C4-2B (cell line): ENCODE measurements at regions not wholly inside any gene's neighbourhood (a gene's known extent, or its start where the extent isn't known, plus 50 kb on each side); places are given as distances from the start of the nearest gene placed in this dataset.

Experiments used
- H3K27ac ChIP-seq: fragments of 450-650 bp; 2 replicates; pipeline ENCODE4 v1.5.1; 2017
- ZFX ChIP-seq: fragments of 450-650 bp; IDR thresholded peaks from 2 replicates; pipeline ENCODE4 v1.6.1; 2017
- TF ChIP-seq, protein P1 (sequence below): fragments of 450-650 bp; conservative IDR thresholded peaks from 2 replicates; pipeline ENCODE4 v1.5.1; 2017; ENCODE audit warnings: mild to moderate bottlenecking

DNA sequence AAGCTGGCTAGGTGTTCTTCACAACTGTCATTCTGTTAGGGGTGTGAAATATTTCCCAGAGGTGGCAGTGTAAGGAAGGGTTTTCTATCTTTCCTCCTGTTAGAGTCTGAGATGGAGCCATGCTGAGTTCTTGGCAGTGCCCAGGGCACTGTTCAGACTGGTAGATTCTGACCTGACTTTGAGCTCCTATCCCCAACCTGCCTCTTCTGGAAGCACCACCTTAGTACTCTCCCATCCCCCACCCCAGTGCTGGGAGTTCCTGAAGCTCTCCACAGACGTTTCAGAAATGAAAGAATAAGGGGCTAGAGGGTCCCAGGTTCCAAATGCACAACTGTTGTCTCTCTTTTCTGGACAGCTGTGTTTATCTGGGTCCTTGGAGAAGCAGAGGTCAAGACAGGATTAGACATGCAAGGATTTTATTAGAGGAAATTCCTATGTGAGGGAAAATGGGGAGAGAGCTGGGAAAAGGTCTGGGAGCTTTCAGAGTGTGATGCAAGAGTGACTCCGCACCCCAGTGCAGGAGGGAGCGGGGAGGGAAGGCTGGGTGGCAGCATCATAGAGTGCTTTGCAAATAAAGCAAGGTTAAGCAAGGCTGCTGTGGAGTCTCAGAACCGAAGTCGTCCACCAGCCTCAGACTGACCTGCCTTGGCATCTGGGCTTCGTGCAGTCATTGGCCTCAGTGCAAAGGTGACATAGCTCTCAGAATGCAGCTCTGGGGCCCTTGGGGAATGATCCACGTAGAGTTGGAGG lies 75.5 kb downstream of the SLC4A3 start:
- no peak overlapping the region for H3K27ac ChIP-seq
- TF ChIP-seq, protein P1, sequence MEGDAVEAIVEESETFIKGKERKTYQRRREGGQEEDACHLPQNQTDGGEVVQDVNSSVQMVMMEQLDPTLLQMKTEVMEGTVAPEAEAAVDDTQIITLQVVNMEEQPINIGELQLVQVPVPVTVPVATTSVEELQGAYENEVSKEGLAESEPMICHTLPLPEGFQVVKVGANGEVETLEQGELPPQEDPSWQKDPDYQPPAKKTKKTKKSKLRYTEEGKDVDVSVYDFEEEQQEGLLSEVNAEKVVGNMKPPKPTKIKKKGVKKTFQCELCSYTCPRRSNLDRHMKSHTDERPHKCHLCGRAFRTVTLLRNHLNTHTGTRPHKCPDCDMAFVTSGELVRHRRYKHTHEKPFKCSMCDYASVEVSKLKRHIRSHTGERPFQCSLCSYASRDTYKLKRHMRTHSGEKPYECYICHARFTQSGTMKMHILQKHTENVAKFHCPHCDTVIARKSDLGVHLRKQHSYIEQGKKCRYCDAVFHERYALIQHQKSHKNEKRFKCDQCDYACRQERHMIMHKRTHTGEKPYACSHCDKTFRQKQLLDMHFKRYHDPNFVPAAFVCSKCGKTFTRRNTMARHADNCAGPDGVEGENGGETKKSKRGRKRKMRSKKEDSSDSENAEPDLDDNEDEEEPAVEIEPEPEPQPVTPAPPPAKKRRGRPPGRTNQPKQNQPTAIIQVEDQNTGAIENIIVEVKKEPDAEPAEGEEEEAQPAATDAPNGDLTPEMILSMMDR, result no peak
- no peak for TF ChIP-seq ZFX

DNA sequence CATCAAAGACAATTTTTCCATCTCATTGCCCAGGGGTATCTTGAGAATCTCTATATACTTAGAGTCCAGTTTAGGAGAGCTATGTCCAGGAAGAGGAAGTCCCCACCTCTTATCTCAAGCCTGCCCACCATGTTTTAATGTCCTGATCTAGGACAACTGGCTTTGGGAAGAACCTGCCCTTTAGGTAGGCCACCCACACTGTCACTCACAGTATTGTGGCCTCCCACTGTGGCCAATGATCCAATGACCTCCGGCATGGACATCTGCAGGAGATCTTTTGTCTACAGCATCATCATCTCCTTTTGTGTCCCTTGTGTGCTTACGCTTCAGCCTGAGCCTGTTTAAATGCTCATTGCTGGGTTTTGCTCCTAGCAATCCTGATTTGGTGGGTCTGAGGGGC lies 77.4 kb downstream of the SLC4A3 start:
- TF ChIP-seq, protein P1, result no peak
- no peak for TF ChIP-seq ZFX
- no peak overlapping the region for H3K27ac ChIP-seq

DNA sequence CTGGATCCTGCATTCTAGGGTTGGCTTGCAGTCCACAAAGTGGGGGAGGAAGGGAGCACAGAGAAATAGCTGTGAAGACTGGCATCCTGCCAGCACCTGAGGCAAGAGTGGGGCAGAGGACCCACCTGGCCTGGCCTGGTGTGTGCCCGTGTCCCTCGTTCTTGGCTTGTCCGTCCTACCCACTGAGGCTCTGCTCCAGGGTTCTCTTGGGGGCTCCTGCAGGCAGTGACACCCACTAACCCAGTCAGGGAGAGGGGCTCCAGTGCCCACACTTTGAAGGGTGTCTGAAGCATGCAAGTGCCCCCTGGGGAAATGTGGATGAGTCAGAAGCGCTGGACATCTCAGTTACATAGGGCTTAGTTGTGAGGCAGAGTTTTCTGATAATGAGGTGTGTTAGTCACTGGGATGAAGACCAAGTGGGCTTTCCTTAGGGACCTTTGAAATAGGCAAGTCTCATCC lies 79.4 kb downstream of the SLC4A3 start:
- H3K27ac ChIP-seq, result no peak overlapping the region
- TF ChIP-seq, protein P1, result no peak
- TF ChIP-seq ZFX, result no peak

DNA sequence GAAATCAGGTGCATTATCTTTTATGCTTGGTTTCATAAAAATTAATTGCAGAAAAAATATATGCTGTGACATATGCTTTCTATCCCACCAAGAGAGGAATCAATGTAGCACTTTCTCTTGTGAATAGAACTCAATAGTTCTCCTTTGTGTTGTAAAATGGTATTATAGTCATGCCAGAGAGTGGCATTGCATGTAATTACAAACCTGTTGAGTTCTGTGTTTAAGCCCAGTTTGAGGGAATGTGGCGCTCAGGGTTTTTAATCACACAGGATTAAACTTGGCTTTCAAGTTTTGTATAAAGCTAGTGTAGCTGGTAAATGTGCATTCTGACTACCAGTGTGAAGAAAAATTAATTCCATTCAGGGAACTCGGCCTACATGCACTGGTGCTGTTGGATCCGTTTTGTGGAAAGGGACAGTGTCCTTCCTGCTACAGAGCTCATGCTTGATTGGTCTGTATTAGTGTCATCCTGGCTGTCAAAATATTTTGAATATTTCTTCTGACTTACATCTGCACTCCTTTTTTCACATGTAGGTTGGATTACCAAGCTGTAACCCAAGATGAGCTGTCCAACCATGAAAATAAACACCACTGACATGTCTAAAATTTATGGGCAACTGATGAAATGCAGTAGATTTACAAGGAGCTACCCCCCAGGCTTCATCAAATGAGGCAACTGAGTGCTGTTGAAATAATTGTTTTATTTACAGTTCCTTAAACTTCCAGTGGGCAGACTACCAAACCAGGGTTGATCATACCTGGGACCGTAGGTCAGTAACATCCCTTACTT lies 80.3 kb downstream of the SLC4A3 start:
- TF ChIP-seq, protein P1, result no peak
- no peak for TF ChIP-seq ZFX
- no peak overlapping the region for H3K27ac ChIP-seq

DNA sequence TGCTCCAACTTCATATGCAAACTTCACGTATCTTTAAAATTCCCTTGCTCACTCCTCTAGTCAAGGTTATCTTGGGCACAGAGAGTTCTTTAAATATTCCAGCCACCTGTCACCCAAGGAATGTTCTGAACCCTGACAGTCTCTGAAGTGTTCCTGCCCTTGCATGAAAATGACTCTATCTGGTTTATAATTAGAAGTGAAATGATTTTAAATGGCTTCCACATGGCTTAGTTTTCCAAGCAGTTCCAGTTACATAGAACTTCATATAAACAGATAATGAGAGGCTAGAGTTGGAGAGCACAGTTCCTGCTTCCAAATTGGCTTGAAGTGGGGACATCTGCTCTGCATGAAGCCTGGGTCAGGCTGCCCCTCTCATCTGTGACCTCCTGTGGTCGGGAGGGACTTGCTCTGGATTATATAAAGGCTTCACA lies 81.9 kb downstream of the SLC4A3 start:
- TF ChIP-seq, protein P1, result no peak
- TF ChIP-seq ZFX, result no peak
- no peak overlapping the region for H3K27ac ChIP-seq

DNA sequence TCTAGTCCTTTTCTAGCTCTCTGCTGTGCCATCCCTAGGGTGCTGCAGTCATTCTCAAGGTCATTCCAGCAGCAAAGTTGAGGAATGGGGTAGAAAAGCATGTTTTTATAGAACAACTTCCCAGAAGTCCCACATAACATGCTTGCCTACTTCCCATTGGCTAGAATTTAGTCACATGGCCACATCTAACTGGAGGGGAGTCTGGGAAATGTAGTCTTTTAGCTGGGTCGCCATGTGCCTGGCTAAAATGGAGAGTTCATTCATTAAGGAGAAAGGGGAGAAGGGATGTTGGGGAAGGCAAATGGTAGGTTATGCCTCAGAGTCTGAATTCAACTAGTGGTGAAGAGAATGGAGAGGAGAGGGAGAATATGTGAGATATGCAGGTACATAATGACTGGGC lies 85.7 kb downstream of the SLC4A3 start:
- TF ChIP-seq ZFX, result no peak
- H3K27ac ChIP-seq, result no peak overlapping the region

DNA sequence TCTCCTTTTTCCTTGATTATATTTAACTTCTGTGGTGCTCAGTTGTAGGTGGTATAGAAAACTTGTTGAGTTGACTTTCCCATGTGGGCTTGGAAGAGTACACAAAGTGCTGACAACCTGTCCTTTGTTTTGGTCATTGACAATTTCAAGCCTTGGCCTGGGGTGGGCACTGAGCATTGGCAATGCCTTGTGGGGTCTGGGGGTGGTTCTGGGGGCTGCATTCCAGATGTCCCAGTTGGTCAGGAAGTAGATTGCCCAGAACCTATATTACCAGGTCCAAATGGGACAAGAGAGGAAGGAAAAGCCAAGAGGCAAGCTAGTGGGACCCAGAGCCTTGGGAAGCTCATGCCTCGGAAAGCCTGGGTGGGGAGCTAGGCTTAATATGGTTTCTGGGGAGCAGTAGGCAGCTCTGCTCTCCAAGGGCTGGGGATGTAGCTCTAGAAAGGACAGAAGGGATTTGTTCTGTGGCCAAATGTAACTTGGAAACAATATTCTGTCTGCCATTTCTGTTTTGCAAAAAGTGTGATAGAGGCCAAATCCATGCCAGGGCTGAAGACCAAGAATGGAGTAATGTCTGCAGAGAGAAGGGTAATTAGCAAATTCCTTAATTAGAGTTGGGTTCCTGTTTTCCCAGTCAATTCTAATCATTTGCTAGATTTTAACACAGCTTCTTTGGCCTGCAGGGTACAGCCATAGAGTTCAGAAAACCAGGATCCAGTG lies 87.4 kb downstream of the SLC4A3 start:
- no peak overlapping the region for H3K27ac ChIP-seq
- no peak for TF ChIP-seq ZFX
- TF ChIP-seq, protein P1, result no peak
